BJ (cell line): ENCODE measurements at regions not wholly inside any gene's neighbourhood (a gene's known extent, or its start where the extent isn't known, plus 50 kb on each side); places are given as distances from the start of the nearest gene placed in this dataset.

Source experiments
- CTCF ChIA-PET: fragments of 350-600 bp; formaldehyde crosslinking; extraction: SDS; loops from one replicate; lab custom pipeline; 2021; ENCODE audit warnings: antibody characterized with exemption, inconsistent platforms; lab: Yijun Ruan, JAX
- POLR2A ChIA-PET: fragments of 300-600 bp; sonication (Branson Sonifier 250); formaldehyde crosslinking; extraction: SDS; loops from one replicate; lab custom pipeline; 2021; ENCODE audit warnings: antibody characterized with exemption; lab: Charles Lee
- DNase-seq: peaks from one replicate; pipeline ENCODE4 v3.0.0-alpha.2; 2011; ENCODE audit warnings: low read depth
- H3K27me3 ChIP-seq: 2 replicates; pipeline ENCODE4 v1.6.0; 2011; ENCODE audit warnings: low read length; ENCODE audit not compliant: control insufficient read depth, insufficient read depth
- H3K36me3 ChIP-seq: 2 replicates; pipeline ENCODE4 v1.5.1; 2011; ENCODE audit warnings: low read length; ENCODE audit not compliant: control insufficient read depth, insufficient read depth
- H3K4me3 ChIP-seq: 2 replicates; pipeline ENCODE4 v1.5.1; 2011; ENCODE audit warnings: low read depth, mild to moderate bottlenecking, control low read depth, low read length
- CTCF ChIP-seq: IDR thresholded peaks from 2 replicates; pipeline ENCODE4 v1.5.1; 2011; ENCODE audit warnings: low read depth, mild to moderate bottlenecking, control low read depth, inconsistent platforms, low read length, moderate library complexity; ENCODE audit not compliant: insufficient read depth

- Histone ChIP-seq H3K27me3 (no peaks in the 10 kb centered on the region), H3K36me3 (no peaks in the 10 kb centered on the region), H3K4me3 (no peak overlapping the region)
- no peak for DNase-seq
- no peak for TF ChIP-seq CTCF
- CTCF ChIA-PET = no interaction called here
- POLR2A ChIA-PET = no interaction called here
Measured at GRCh38 chr5:60143942-60144549, 250.5 kb upstream of the PDE4D start.

DNA sequence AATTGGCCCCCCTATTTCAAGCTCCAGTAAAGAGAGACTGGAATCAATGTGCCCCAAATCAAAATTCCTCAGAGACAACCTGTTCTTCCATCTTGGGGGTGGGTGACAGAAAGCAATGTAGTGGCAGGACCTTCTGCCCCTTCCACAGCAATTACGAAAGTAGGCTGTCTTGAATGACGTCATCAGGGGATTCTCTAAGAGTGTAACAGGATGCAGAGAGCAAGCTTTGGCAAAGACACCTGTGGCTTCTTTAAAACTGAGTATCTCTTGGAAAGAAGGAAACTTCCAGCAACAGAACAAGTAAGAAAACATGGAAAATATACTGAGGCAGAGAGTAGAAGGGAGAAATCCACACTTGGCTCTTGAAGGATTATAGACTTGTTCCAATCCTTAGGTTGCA, 247.6 kb upstream of the PDE4D start:
- Histone ChIP-seq H3K36me3 (no peaks in the 10 kb centered on the region), H3K27me3 (no peaks in the 10 kb centered on the region), H3K4me3 (no peak overlapping the region)
- DNase-seq = no peak
- ChIA-PET POLR2A (no interaction called here), CTCF (no interaction called here)
- TF ChIP-seq CTCF = no peak

DNA sequence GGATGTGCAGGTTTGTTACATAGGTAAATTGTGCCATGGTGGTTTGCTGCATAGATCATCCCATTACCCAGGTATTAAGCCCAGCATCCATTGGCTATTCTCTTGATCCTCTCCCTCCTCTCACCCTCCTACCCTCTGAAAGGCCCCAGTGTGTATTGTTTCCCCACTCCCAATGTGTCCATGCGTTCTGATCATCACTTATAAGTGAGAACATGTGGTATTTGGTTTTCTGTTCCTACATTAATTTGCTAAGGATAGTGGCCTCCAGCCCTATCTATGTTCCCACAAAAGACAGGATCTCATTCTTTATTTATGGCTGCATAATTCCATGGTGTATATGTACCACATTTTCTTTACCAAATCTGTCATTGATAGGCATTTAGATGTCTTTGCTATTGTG, 243.3 kb upstream of the PDE4D start:
- POLR2A ChIA-PET = no interaction called here
- no peak for DNase-seq
- no peak for TF ChIP-seq CTCF
- Histone ChIP-seq H3K36me3 (no peaks in the 10 kb centered on the region), H3K27me3 (no peaks in the 10 kb centered on the region), H3K4me3 (no peak overlapping the region)
- CTCF ChIA-PET = no interaction called here

- CTCF ChIA-PET = no interaction called here
- H3K4me3 ChIP-seq = no peak overlapping the region
- POLR2A ChIA-PET = no interaction called here
- DNase-seq = no peak
- no peak for TF ChIP-seq CTCF
- H3K27me3 ChIP-seq = no peaks in the 10 kb centered on the region
- H3K36me3 ChIP-seq = no peaks in the 10 kb centered on the region
Measured at GRCh38 chr5:60131504-60131903, 238.0 kb upstream of the PDE4D start.

DNA sequence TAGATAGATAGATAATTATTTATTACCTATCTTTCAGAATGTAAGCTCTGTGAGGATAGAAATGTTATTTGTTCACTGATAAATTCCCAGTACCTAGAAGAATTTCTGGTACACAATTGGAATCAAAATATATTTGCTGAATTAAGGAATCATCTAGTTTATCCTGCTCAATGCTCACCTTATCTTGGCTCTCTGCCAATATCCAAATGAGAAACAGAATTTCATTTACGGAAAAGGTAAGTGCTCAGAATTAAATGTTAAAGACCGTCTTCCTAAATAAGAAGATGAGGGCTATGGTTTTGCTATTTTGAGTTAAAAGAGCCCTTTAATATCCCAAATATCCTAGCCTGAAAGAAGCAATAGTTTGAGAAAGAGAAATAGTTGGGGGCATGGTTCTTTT, 232.1 kb upstream of the PDE4D start:
- DNase-seq = no peak
- CTCF ChIA-PET = interaction anchor here (1.1 kb wide), 1 partner anchor 11 kb away, joined by 3 read pairs; no protein-coding TSS in a partner anchor
- H3K4me3 ChIP-seq = no peak overlapping the region
- POLR2A ChIA-PET = no interaction called here
- H3K36me3 ChIP-seq = no peaks in the 10 kb centered on the region
- TF ChIP-seq CTCF = no peak
- no peaks in the 10 kb centered on the region for H3K27me3 ChIP-seq
